NCI-H748 treated with DMSO at 0.1 percent for 48 hours (cell line): ENCODE measurements at regions not wholly inside any gene's neighbourhood (a gene's known extent, or its start where the extent isn't known, plus 50 kb on each side); places are given as distances from the start of the nearest gene placed in this dataset.

Source experiments
- DNase-seq: peaks from one replicate; lab custom pipeline; 2025; lab: John Stamatoyannopoulos, UW

- DNase-seq: no peak
Measured at GRCh38 chr4:161225327-161225726, 938.5 kb downstream of the FSTL5 start.

GRCh38 chr4:161222889-161223288 lies 940.9 kb downstream of the FSTL5 start:
- DNase-seq: no peak

DNA sequence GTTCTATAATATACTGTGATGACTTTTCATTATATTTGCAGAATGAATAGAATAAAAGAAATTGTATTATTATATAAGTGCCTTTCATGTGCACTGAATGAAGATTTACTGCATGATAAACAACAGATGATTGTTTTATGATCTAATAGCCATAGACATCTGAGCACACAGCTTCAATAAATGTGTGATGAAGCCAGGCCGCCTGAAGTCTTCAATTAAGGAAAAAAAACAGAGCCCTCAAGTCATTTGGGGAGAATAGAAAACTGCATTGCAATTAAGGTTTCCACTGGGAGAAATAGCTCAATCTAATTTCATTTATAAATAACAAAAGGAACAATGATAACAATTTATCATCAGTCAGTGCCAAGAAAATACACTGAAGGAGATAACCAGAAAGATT lies 955.2 kb downstream of the FSTL5 start:
- DNase-seq: peak; percentile 41

- DNase-seq: no peak
Measured at GRCh38 chr4:161206528-161207080, 957.2 kb downstream of the FSTL5 start.

GRCh38 chr4:161203865-161204264 lies 959.9 kb downstream of the FSTL5 start:
- no peak for DNase-seq

DNA sequence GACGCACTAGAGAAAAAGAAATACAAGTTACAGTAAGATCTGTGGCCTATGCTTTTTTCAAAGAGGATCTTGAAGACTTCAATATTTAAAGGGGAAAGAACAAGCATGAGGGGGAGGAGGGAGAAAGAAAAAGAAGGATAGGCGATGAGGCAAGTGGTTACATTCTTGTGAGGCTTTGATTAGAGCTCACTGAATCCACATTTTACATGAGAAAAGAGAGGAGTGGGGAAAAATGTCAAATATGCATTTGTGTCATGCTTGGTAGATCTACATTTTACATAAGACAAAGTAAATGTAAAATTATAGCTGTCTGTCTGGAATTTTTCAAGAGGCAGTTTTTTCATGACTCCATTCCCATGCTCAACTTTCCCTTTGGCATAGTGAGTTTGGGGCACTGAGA lies 965.9 kb downstream of the FSTL5 start:
- no peak for DNase-seq

GRCh38 chr4:161197474-161197873 lies 966.3 kb downstream of the FSTL5 start:
- no peak for DNase-seq

- DNase-seq: no peak
Measured at GRCh38 chr4:161189286-161190134, 974.3 kb downstream of the FSTL5 start.

GRCh38 chr4:161188578-161188977 lies 975.2 kb downstream of the FSTL5 start:
- no peak for DNase-seq

GRCh38 chr4:161187569-161187968 lies 976.2 kb downstream of the FSTL5 start:
- DNase-seq: no peak

- peak; percentile 33 for DNase-seq
Measured at GRCh38 chr4:161186750-161187149, 977.0 kb downstream of the FSTL5 start.

DNA sequence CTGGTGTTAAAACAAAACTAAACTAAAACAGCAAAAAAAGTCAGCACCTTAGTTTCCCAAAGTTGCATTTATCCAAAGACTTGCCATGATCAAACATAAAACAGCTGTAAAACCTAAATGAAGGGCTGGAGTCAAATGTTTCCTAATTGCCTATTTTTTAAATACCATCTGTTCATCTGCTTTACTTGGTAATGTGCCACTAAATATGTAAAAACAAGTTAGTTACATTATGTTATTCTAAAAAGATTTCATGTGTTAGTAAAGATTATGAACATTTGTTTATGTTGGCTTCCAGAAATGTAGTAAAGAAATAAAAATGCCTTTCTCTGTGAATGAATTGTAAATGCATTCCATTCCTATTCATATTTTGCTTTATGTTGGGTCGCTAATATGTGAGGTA lies 977.8 kb downstream of the FSTL5 start:
- DNase-seq: no peak

DNA sequence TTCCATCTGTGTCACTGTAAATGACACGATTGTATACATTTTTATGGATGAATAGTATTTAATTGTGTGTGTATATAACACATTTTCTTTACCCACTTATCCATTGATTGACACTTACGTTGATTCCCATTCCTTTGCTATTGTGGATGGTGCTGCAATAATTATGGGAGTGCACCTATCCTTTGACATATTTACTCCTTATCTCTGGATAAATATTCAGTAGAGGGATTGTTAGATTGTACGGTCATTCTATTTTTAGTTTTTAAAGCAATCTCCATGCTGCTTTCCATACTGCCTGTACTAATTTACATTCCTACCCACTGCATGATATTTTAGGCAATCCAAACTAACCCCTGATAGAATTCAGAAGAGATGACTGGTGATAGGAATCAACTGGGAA lies 980.1 kb downstream of the FSTL5 start:
- DNase-seq: no peak

GRCh38 chr4:161182913-161183312 lies 980.9 kb downstream of the FSTL5 start:
- DNase-seq: no peak

GRCh38 chr4:161178310-161178709 lies 985.5 kb downstream of the FSTL5 start:
- DNase-seq: no peak

- no peak for DNase-seq
Measured at GRCh38 chr4:161172396-161173026, 991.3 kb downstream of the FSTL5 start.

DNA sequence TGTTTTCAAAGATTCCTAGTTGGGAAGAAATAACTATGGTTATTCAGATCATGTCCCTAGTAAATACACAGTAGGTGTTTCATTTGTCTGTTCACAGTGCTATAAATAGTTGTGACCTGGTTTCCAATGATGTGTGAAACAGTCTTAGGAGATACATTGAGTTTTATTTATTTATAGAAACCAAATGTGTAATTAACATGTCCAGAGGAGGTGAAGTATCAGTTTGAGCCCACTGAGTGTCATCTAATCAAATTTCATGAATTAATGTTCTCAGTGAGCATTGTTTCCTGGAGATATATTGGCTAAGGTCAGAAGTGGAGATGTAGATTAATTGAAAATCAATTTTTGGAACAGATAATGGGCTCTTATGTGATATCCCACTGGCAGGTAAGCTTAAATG lies 996.3 kb downstream of the FSTL5 start:
- peak; percentile 52 for DNase-seq

- DNase-seq: no peak
Measured at GRCh38 chr4:161160718-161161117, 1003.1 kb downstream of the FSTL5 start.

DNA sequence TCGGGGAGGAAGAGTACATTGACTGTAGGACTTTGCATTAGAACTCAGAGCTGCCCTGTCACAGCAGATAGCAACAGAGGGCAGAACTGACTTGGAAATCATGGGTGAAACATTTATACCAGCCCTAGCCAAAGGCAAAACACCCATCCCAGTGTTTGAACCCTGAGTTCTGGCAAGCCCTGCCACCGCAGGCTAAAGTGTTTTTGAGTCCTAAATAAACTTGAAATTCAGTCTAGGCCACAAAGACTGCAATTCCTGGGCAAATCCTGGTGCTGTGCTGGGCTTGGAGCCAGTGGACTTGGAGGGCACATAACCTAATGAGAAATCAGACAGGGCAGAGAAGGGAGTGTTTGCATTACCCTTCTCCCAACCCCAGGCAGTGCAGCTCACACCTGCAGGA lies 1015.7 kb downstream of the FSTL5 start:
- DNase-seq: no peak

DNA sequence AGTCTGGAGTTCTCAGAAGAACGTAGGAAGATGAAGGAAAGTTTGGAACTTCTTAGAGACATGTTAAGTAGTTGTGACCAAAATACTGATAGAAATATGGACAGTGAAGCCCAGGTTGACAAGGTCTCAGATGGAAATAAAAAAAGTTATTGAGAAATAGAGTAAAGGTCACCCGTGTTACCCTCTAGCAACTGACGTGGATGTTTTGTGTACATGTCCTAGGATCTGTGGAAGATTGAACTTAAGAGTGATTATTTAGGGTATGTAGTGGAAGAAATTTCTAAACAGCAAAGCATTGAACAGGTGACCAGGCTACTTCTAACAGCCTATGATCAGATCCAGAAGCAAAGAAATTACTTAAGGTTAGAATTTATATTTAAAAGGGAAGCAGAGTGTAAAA lies 1020.4 kb downstream of the FSTL5 start:
- DNase-seq: no peak

DNA sequence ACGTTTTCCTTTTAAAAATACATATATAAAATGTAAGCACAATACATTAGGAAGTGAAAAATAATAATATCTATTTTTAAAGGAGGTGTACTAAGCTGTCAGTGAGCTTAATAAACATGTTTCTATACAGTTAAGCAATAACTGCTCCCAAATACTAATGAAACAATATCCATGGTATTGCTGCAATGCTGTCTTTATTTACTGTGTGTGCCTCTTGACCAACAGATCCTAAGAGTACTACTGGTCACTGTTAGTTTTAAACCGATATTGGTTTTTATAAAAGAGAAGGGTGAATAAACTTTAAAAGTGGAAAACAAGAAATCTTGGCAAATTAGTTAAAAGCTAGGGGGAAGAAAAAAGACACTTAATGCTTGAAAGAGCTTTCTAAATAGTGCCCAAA lies 1029.0 kb downstream of the FSTL5 start:
- DNase-seq: no peak

DNA sequence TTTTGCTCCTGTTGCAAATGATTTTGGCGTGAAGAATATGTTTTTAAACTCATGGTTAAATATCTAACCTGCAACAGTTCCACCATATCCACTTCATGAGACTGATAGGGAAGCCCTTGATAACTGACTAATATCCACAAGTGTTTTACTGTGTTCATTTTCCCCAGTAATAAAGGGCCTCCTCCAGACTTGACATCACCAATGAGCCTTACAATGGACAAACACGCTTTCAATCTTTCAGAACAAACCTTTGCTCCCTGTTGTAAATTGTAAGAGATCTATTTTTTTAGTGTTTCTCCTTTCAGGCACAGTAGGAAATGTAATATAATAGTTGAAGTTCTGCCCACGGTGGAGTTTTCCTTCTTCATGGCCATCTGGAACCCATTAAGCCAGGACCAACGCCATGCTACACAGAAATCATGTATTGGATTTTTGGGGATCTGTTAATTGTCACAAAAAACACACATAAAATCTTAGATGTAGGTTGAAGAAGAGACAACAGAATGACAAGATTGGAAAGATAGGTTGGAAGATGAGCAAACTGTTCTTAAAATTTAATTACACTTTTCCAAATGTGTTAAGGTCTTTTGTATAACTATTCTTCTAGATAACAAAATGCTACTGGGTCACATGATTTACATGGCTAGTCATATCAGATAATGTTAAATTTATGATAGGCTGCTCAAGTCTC lies 1030.1 kb downstream of the FSTL5 start:
- DNase-seq: no peak
